Natural killer cell (primary cell): ENCODE measurements at regions not wholly inside any gene's neighbourhood (a gene's known extent, or its start where the extent isn't known, plus 50 kb on each side); places are given as distances from the start of the nearest gene placed in this dataset.

Experiments
- ATAC-seq, 3 donors: fragments of 150-1000 bp in 2 of 3; fragments of 200-7000 bp in 1 of 3; cut with Tn5 transposase; 1 replicate in 1 of 3; 2 replicates in 2 of 3; pipeline ENCODE4 v1.10.0; 2021; ENCODE audit warnings: mild to moderate bottlenecking in 2 of 3, moderate library complexity in 2 of 3
- DNase-seq, 2 donors: peaks; one replicate each; pipeline versions ENCODE4 v3.0.0 to v3.0.0-alpha.2; 2013 to 2021; ENCODE audit warnings: mixed read lengths in 1 of 2
- H3K27ac ChIP-seq: one replicate; pipeline ENCODE4 v1.5.1; 2013; ENCODE audit warnings: mild to moderate bottlenecking, low read length
- H3K27me3 ChIP-seq: one replicate; pipeline ENCODE4 v1.6.1; 2013; ENCODE audit warnings: low read length; ENCODE audit not compliant: control insufficient read depth, insufficient read depth
- H3K36me3 ChIP-seq: one replicate; pipeline ENCODE4 v1.6.1; 2013; ENCODE audit warnings: low read length; ENCODE audit not compliant: control insufficient read depth, insufficient read depth
- H3K4me1 ChIP-seq: one replicate; pipeline ENCODE4 v1.6.1; 2013; ENCODE audit warnings: low read length; ENCODE audit not compliant: control insufficient read depth, insufficient read depth
- H3K4me3 ChIP-seq: one replicate; pipeline ENCODE4 v1.5.1; 2013; ENCODE audit warnings: low read length
- H3K9me3 ChIP-seq: one replicate; pipeline ENCODE4 v1.6.1; 2013; ENCODE audit warnings: low read length; ENCODE audit not compliant: control insufficient read depth, insufficient read depth
- H3K27ac Mint-ChIP-seq, 2 donors: one replicate each; pipeline ENCODE4 v1.8.0; 2022; ENCODE audit warnings: mild to moderate bottlenecking in 2 of 2, mixed read lengths in 2 of 2, moderate library complexity in 1 of 2
- H3K27me3 Mint-ChIP-seq, 2 donors: one replicate each; pipeline ENCODE4 v1.8.0; 2022; ENCODE audit warnings: low read depth in 2 of 2, mixed read lengths in 2 of 2
- H3K36me3 Mint-ChIP-seq: one replicate; pipeline ENCODE4 v1.8.0; 2022; ENCODE audit warnings: mixed read lengths
- H3K4me1 Mint-ChIP-seq, 2 donors: one replicate each; pipeline ENCODE4 v1.8.0; 2022; ENCODE audit warnings: mixed read lengths in 2 of 2
- H3K4me3 Mint-ChIP-seq: one replicate; pipeline ENCODE4 v1.8.0; 2022; ENCODE audit warnings: mild to moderate bottlenecking, moderate library complexity, mixed read lengths
- H3K9me3 Mint-ChIP-seq, 2 donors: one replicate each; pipeline ENCODE4 v1.8.0; 2022; ENCODE audit warnings: mixed read lengths in 2 of 2
- CTCF ChIP-seq: fragments of 200-600 bp; IDR thresholded peaks from one replicate; pipeline ENCODE4 v1.8.0; 2022; ENCODE audit warnings: antibody characterized with exemption
- WGBS: methylation state at CpG from one replicate; pipeline ENCODE4 v1.1.7; 2013; ENCODE audit warnings: missing lambda C conversion rate; ENCODE audit not compliant: insufficient coverage; 5-methylcytosine and 5-hydroxymethylcytosine counted together
- intact Hi-C: fragments of 100-400 bp; cut with micrococcal nuclease; formaldehyde crosslinking; loops from one replicate; pipeline ENCODE4 v1.14.2; 2022

- no peaks in the 10 kb centered on the region for H3K4me1 Mint-ChIP-seq
- 88% methylated on average over 12 of the region's 12 CpGs for WGBS
These were observed 59.3 kb upstream of the C1orf174 start for GRCh38 chr1:3959361-3959760.

GRCh38 chr1:3963554-3963953 lies 63.5 kb upstream of the C1orf174 start:
- H3K27me3 Mint-ChIP-seq = peaks cover 0 to 6% of the 10 kb centered on the region in 2 donors
- intact Hi-C loops = no loop called here
- TF ChIP-seq CTCF = no peak
- H3K4me1 Mint-ChIP-seq = no peaks in the 10 kb centered on the region
- 79% methylated on average over 6 of the region's 9 CpGs for WGBS
- Histone ChIP-seq H3K9me3 (no peaks in the 10 kb centered on the region), H3K27me3 (no peaks in the 10 kb centered on the region), H3K4me3 (no peak overlapping the region), H3K27ac (no peak overlapping the region), H3K36me3 (no peaks in the 10 kb centered on the region), H3K4me1 (no peaks in the 10 kb centered on the region)
- H3K27ac Mint-ChIP-seq = no peak overlapping the region
- DNase-seq = no peak
- no peaks in the 10 kb centered on the region for H3K36me3 Mint-ChIP-seq
- ATAC-seq = no peak
- no peaks in the 10 kb centered on the region for H3K9me3 Mint-ChIP-seq
- H3K4me3 Mint-ChIP-seq = no peak overlapping the region

More at GRCh38 chr1:3959361-3959760, 59.3 kb upstream of the C1orf174 start:
- Mint-ChIP-seq H3K27me3 (peaks cover 0 to 8% of the 10 kb centered on the region in 2 donors), H3K4me3 (no peak overlapping the region), H3K9me3 (no peaks in the 10 kb centered on the region), H3K27ac (no peak overlapping the region), H3K36me3 (no peaks in the 10 kb centered on the region)
- H3K27me3 ChIP-seq = no peaks in the 10 kb centered on the region
- no peaks in the 10 kb centered on the region for H3K9me3 ChIP-seq
- no peaks in the 10 kb centered on the region for H3K36me3 ChIP-seq
- intact Hi-C loops = no loop called here
- no peak for ATAC-seq
- no peak overlapping the region for H3K4me3 ChIP-seq
- no peak for DNase-seq
- H3K4me1 ChIP-seq = no peaks in the 10 kb centered on the region
- no peak overlapping the region for H3K27ac ChIP-seq
- TF ChIP-seq CTCF = no peak

- no peaks in the 10 kb centered on the region for H3K36me3 ChIP-seq
- intact Hi-C loops = no loop called here
- H3K27ac ChIP-seq = no peak overlapping the region
- no peak overlapping the region for H3K4me3 Mint-ChIP-seq
- DNase-seq (no peak), ATAC-seq (no peak)
- no peak overlapping the region for H3K27ac Mint-ChIP-seq
- H3K36me3 Mint-ChIP-seq = no peaks in the 10 kb centered on the region
- no peaks in the 10 kb centered on the region for H3K4me1 Mint-ChIP-seq
- H3K4me1 ChIP-seq = no peaks in the 10 kb centered on the region
- TF ChIP-seq CTCF = no peak
- H3K27me3 ChIP-seq = no peaks in the 10 kb centered on the region
- no peaks in the 10 kb centered on the region for H3K9me3 ChIP-seq
- H3K27me3 Mint-ChIP-seq = peaks cover 6 to 14% of the 10 kb centered on the region in 2 donors
- H3K9me3 Mint-ChIP-seq = no peaks in the 10 kb centered on the region
- H3K4me3 ChIP-seq = no peak overlapping the region
- WGBS = 85% methylated on average over 6 of the region's 6 CpGs
These were observed 65.6 kb upstream of the C1orf174 start for GRCh38 chr1:3965693-3966092.

- no peak for TF ChIP-seq CTCF
These were observed 68.8 kb upstream of the C1orf174 start for GRCh38 chr1:3968851-3969250.

More at GRCh38 chr1:3968851-3969250, 68.8 kb upstream of the C1orf174 start:
- intact Hi-C loops = no loop called here
- Histone ChIP-seq H3K27me3 (no peaks in the 10 kb centered on the region), H3K4me1 (no peaks in the 10 kb centered on the region), H3K9me3 (no peaks in the 10 kb centered on the region), H3K27ac (no peak overlapping the region), H3K4me3 (no peak overlapping the region), H3K36me3 (no peaks in the 10 kb centered on the region)
- no peak for ATAC-seq
- H3K9me3 Mint-ChIP-seq = no peaks in the 10 kb centered on the region
- H3K27ac Mint-ChIP-seq = no peak overlapping the region
- H3K27me3 Mint-ChIP-seq = peaks cover 12 to 22% of the 10 kb centered on the region in 2 donors
- 49% methylated on average over 9 of the region's 10 CpGs for WGBS
- no peaks in the 10 kb centered on the region for H3K4me1 Mint-ChIP-seq
- no peaks in the 10 kb centered on the region for H3K36me3 Mint-ChIP-seq
- DNase-seq = no peak
- H3K4me3 Mint-ChIP-seq = no peak overlapping the region
